T47D (cell line): ENCODE measurements at regions not wholly inside any gene's neighbourhood (a gene's known extent, or its start where the extent isn't known, plus 50 kb on each side); places are given as distances from the start of the nearest gene placed in this dataset.
"Not testable (repeated sequence)": the region's sequence is repeated elsewhere in the genome, so short reads cannot be mapped to it uniquely, and the experiment has no call there.

ENCODE experiments used
- DNase-seq, 2 experiments: peaks; one replicate each; pipeline versions ENCODE4 v3.0.0 to v3.0.0-alpha.2; 2011 to 2012; ENCODE audit warnings: low read depth in 1 of 2, low spot score in 1 of 2
- JUND ChIP-seq: IDR thresholded peaks from 2 replicates; pipeline ENCODE4 v1.6.1; 2012; ENCODE audit warnings: low read depth
- in situ Hi-C: cut with HindIII; loops from 2 replicates; pipeline ENCODE4 v1.10.0; 2016; ENCODE audit warnings: low sequenced_read_pairs, low pct_unique_long_range_greater_than_20kb

DNA sequence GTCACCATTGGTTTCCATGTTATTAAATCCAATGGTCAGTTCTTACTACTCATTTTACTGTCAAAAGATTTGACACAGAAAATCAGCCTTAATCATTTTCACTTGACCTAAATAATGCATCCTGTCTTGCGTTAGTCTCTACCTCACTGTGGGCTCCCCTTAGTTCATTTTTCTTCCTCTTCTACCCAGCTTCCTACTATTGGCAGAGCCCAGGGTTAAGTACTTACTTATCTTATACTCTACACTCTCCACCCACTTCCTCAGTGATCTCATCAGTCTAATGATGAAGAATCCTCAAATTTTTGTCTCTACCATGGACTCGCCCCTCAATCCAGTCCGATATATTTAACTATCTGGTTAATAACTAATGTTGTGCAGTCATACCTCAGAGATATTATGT, 735.9 kb downstream of the KCNT2 start:
- no peak for TF ChIP-seq JUND
- DNase-seq, result no peak
- in situ Hi-C loops, result no loop called here

DNA sequence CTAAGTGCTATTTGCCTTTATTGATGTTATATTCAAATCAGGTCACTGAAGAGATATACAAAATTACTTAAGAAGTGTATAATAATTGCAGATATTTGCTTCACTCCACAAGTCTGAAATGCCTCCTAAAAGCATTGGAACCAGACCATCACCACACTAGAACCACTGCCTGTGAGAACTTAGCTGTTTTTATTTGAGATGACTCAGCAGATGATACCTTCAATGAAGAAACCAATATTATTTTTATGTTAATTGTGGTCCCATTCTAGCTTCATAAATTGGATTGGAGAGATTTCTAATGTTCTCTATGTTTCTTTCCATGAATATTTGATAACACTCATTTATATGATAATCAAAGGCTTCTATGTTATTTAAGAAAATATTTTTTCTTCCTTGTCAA, 740.6 kb downstream of the KCNT2 start:
- DNase-seq, result no peak
- TF ChIP-seq JUND, result no peak
- in situ Hi-C loops, result no loop called here

DNA sequence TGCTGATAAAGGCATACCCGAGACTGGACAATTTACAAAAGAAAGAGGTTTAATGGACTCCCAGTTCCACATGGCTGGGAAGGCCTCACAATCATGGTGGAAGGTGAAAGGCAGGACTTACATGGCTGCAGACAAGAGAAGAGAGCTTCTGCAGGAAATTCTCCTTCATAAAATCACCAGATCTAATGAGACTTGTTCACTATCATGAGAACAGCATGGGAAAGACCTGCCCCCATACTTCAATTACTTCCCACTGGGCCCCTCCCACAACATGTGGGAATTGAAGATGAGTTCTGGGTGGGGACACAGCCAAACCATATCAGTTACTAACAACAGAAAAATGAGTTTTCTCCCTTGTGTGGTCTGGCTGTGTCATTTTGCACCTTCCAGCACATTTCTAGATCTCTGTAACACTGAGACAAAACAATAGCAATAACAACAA, 741.4 kb downstream of the KCNT2 start:
- no peak for DNase-seq
- in situ Hi-C loops, result no loop called here
- TF ChIP-seq JUND, result no peak

DNA sequence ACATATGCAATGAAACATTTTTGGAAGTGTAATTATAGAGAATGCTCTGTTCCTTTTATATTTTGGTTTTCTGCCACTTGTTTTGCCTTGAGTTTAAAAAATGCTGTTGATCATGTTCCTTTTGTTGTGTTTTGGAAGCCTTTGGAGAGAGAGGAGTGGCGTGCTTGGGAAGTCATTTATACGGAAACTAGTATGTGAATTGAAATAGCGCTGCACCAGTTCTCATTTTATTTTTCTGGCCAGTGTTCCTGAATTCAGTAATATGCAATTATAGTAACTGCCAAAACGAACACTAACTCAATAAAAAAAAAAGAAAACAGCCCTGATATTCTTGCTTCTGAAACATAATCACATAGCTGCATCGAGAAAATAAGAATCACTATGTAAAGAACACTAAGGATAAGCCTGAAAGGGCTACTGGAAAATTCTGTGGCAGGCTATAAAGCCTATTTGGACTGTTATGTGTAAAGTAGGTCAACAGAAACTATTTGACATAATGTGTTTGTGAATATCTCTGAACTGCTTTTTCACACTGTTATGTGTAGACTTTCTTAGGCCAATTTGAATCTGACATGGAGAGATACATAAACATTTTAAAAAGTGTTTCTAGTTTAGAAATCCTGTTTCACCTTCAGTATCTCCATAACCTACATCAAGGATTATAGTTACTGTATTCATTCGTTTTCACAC, 742.0 kb downstream of the KCNT2 start:
- DNase-seq, result no peak
- in situ Hi-C loops, result no loop called here
- no peak for TF ChIP-seq JUND

DNA sequence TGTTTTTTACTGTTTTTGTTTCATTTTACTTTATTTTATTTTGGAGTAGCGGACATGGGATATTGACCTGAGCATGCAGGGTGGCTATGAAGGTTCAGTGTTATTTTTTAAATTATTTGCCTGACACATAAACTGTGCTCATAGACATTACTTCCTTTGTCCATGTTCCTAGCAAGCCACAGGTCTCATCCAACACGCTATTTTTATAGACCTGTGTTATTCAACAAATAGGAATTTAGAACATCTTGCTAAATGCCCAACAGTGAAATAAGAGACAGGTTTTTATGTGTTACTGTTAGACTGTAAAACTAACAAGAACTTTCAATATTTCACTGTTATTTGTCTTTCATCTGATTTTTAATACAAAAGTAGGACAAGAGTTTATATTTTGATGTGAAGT, 756.4 kb downstream of the KCNT2 start:
- no peak for DNase-seq
- in situ Hi-C loops, result no loop called here
- TF ChIP-seq JUND, result no peak

DNA sequence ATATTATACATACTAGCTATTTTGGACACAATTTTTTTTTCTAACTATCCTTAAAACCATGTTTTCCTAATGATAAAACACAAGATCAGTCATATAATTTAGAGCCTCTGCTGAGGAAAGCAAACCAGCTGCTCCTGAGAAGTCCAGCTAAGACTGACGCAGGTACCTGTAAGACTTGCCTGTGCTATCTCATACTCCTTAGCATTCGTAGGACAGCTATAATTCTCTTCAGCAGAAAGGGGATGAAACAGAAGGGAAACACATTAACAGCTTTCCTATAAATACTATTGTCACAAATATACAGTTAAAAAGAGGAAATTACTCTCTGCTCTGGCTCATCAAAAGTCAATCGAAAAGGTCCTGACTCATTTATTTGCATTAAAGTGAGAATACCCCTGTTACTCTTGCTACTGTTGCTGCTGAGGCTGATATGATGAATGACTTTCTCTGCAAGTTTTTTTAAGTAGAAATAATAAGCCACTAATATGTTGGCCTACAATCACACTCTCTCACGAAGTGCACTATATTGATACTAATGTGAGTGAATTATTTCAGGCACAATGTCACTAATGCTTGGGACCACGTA, 757.1 kb downstream of the KCNT2 start:
- in situ Hi-C loops, result no loop called here
- no peak for TF ChIP-seq JUND
- no peak for DNase-seq

DNA sequence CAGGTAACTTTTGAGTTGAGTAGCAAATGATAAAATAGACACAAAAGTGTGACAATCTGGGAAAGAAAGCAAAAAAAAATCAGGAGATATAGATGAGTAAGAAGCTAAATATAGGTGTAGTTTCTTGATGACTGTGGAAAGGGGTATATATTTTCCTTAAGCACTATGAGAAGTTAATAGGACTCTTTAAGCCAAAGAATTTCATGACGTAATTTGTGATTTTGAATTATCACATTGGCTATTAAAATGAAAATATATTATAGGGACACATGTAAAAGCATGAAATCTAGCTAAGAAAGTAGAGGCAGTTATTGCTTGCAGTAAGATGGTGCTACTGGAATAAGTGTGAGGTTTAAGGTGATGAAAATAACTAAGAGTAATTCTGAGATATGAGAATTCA, 759.1 kb downstream of the KCNT2 start:
- no peak for TF ChIP-seq JUND
- in situ Hi-C loops, result no loop called here
- DNase-seq, result no peak

DNA sequence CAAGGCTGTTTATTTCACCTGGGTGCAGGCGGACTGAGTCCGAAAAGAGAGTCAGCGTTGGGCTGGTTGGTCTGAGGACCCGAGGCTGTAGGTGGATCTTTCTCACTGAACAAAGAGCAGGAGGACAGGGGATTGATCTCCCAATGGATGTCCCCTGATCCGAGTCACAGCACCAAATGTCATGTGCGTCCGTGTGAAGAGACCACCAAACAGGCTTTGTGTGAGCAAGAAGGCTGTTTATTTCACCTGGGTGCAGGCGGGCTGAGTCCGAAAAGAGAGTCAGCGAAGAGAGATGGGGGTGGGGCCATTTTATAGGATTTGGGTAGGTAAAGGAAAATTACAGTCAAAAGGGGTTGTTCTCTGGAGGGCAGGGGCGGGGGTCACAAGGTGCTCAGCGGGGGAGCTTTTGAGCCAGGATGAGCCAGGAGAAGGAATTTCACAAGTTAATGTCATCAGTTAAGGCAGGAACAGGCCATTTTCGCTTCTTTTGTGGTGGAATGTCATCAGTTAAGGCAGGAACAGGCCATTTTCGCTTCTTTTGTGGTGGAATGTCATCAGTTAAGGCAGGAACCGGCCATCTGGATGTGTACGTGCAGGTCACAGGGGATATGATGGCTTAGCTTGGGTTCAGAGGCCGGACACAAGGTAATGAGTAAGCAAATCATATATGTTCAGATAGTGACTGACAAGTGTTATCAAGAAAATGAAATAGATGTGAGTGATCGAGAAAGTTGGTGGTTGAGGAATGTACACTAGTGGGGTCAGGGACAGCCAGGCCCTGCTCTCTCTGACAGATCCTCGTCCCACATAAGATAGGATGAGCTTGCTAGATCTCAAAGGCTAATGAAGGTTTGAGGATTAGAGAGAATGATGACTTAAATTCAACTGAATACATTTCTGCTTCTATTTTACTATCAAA, 760.0 kb downstream of the KCNT2 start:
- DNase-seq, in situ Hi-C loops: not testable (repeated sequence)

DNA sequence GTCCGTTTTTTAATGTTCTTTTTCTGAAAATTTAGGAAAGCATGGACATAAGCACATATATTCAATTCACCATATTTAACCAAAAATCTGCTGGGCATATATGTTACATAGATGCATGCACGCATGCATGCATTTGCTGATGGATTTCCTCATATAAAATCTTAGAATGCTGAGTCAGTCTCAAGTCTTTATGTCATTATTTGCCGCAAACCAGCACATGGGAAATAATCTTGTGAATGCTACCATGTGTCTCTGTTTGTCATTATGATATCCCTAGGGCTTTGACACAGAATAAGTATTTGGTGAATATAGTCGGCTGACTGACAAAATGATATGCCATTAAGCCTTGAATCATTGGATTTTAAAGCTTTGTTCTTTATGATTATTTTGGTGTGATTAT, 776.5 kb downstream of the KCNT2 start:
- DNase-seq, result no peak
- in situ Hi-C loops, result no loop called here

DNA sequence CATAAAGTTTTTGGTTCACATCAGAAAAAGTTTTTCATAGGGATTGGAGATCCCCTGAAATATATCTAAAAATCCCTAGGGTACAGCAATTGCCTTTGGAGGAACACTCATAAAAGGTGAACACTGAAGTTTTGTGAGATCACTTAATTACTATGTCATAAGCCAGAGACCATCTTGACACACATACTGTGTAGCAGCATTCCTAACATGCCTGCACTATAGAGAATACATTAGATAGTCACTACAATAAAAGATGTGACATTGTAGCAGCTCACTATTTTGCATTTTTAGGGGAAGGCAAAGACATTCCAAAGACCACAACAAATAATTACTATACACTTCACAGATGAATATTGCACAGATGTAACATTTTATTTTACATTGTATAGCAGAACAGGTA, 779.9 kb downstream of the KCNT2 start:
- in situ Hi-C loops, result no loop called here
- no peak for DNase-seq
- TF ChIP-seq JUND, result no peak

More for the DNA sequence above, 776.5 kb downstream of the KCNT2 start:
- TF ChIP-seq JUND, result no peak

DNA sequence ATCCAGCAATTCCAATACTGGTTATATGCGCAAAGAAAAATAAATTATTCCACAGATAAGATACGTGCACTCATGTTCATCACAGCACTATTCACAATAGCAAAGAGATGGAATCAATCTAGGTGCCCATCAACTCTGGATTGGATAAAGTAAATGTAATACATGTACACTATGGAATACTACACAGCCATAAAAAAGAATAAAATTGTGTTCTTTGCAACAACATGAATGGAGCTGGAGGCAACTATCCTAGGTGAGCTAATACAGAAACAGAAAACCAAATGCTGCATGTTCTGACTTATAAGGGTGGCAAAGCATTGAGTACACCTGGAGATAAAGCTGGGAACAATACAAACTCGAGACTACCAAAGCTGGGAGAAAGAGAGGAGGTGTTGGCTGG, 787.3 kb downstream of the KCNT2 start:
- DNase-seq, result no peak
- in situ Hi-C loops, result no loop called here
- no peak for TF ChIP-seq JUND

DNA sequence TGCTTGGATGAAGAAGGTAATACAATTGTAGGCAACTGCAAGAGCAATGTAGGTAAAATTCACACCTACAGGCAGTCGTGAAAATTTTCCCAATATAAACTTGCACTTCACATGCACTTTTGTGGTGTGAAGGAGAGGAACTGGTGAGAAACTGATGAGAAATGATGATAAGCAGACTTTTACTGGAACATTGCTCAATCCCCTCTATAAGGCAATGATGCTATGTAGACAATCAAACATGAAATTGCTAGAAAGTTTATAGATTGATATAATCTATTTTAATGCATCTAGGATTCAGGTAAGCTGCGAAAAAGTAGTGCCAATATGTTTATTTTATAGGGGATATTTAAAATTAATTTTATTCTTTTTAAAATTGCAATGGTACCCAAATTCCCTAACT, 802.2 kb downstream of the KCNT2 start:
- no peak for TF ChIP-seq JUND
- in situ Hi-C loops, result no loop called here
- DNase-seq, result no peak

DNA sequence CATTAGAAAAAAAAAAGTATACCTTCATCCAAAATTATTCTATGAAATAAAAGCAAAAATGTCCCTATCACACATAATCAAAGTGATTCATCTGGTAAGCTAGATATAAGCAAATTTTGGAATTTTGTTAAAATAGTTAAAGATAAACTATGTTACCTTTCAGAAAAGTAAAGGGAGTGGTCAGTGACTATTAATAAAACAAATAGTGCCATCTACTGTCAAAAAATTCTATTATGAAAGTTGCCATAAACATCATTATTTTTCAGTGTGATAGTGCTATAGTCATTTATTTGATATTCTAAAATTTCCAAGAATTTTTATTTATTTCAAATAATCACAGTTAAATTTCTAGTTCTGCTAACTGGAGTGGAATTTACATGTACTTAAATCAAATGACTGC, 803.7 kb downstream of the KCNT2 start:
- in situ Hi-C loops, result no loop called here
- no peak for TF ChIP-seq JUND
- DNase-seq, result no peak
